ENCODE measurements at regions not wholly inside any gene's neighbourhood (a gene's known extent, or its start where the extent isn't known, plus 50 kb on each side); places are given as distances from the start of the nearest gene placed in this dataset.

- TF ChIP-seq CTCF (IDR thresholded peaks at IDR 0.05; ENCODE audit: low read length) = no peak
- no peak for TF ChIP-seq EZH2 (IDR thresholded peaks at IDR 0.05; ENCODE audit: borderline replicate concordance, low read length)
Observed at GRCh38 chr6:167578371-167578901, 248.3 kb upstream of the AFDN start.

All from OCI-LY1 (cell line).